ENCODE measurements at regions not wholly inside any gene's neighbourhood (a gene's known extent, or its start where the extent isn't known, plus 50 kb on each side); places are given as distances from the start of the nearest gene placed in this dataset.

DNA sequence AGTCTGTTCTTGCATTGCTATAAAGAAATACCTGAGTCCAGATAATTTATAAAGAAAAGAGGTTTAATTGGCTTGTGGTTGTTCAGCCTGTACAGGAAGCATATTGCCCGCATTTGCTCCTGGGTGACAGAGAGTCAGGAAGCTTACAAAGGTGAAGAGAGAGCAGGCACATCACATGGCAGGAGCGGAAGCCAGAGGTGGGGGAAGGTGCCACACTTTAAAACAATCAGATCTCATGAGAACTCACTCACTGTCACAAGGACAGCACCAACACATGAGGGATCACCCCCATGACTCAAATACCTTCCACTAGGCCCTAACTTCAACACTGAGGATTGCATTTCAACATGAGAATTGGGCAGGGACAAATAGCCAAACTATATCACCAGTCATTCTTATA is 124.8 kb upstream of the COL5A2 start:
- TF ChIP-seq, protein P1, sequence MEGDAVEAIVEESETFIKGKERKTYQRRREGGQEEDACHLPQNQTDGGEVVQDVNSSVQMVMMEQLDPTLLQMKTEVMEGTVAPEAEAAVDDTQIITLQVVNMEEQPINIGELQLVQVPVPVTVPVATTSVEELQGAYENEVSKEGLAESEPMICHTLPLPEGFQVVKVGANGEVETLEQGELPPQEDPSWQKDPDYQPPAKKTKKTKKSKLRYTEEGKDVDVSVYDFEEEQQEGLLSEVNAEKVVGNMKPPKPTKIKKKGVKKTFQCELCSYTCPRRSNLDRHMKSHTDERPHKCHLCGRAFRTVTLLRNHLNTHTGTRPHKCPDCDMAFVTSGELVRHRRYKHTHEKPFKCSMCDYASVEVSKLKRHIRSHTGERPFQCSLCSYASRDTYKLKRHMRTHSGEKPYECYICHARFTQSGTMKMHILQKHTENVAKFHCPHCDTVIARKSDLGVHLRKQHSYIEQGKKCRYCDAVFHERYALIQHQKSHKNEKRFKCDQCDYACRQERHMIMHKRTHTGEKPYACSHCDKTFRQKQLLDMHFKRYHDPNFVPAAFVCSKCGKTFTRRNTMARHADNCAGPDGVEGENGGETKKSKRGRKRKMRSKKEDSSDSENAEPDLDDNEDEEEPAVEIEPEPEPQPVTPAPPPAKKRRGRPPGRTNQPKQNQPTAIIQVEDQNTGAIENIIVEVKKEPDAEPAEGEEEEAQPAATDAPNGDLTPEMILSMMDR (IDR thresholded peaks at IDR 0.05) = no peak
- no peak for TF ChIP-seq EZH2 (IDR thresholded peaks at IDR 0.05; ENCODE audit: borderline replicate concordance, insufficient read depth, low read depth, low read length, poor library complexity, severe bottlenecking)
